ENCODE measurements at regions not wholly inside any gene's neighbourhood (a gene's known extent, or its start where the extent isn't known, plus 50 kb on each side); places are given as distances from the start of the nearest gene placed in this dataset.
A peak's percentile ranks its signal among the peaks of the same experiment; 100 is the strongest.

DNA sequence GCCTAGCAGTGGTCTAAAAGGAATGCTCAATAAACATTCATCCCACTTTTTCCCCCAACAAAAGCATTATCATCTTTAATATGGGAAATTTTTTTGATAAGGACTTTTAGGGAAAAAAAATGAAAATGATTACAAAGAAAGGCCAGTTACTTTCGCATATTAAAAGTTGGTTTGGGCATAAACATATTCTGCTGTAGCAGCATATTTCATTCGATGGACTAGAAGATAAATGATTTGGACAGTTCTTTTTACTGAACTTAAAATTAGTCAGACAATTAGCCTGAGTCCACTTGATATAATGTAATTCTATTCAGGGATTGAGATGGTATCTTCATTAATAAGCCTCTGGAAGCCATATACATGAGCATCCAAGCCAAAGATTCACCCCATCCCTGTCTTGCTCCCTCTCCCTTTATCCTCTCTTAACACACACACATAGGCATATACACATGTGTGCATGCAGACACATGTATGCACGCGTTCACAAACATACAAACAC lies 299.1 kb downstream of the NUAK1 start:
- TF ChIP-seq GATA3 (IDR thresholded peaks at IDR 0.05; ENCODE audit: low read depth, low read length) (peak; percentile 46; the same call in 1 of the 2 replicates), GATA2 (IDR thresholded peaks at IDR 0.05; ENCODE audit: low read depth, low read length) (peak; percentile 29; the same call in 1 of the 2 replicates)

All from SH-SY5Y (cell line).